Vagina (tissue), 2 donors: ENCODE measurements at regions not wholly inside any gene's neighbourhood (a gene's known extent, or its start where the extent isn't known, plus 50 kb on each side); places are given as distances from the start of the nearest gene placed in this dataset.

Experiments
- DNase-seq, 2 donors: peaks; one replicate each; pipeline ENCODE4 v3.0.0-alpha.2; 2017; ENCODE audit errors: extremely low spot score in 2 of 2
- H3K27ac ChIP-seq: fragments of 200-600 bp; sonication (generic); one replicate; pipeline ENCODE4 v1.5.1; 2019
- H3K27me3 ChIP-seq: fragments of 200-600 bp; sonication (generic); one replicate; pipeline ENCODE4 v1.5.1; 2019
- H3K36me3 ChIP-seq, 2 donors: fragments of 200-600 bp; sonication (generic); one replicate each; pipeline ENCODE4 v1.5.1; 2017 to 2019
- H3K4me1 ChIP-seq: fragments of 200-600 bp; sonication (generic); one replicate; pipeline ENCODE4 v1.5.1; 2019
- H3K4me3 ChIP-seq, 2 donors: fragments of 200-600 bp; sonication (generic); 1 replicate in 1 of 2; 2 replicates in 1 of 2; pipeline ENCODE4 v1.5.1; 2016 to 2019
- H3K9me3 ChIP-seq: fragments of 200-600 bp; sonication (generic); one replicate; pipeline ENCODE4 v1.5.1; 2019
- POLR2A ChIP-seq, 2 donors: fragments of 450-650 bp; IDR thresholded peaks; one replicate each; pipeline ENCODE4 v1.6.1; 2017; ENCODE audit warnings: antibody characterized with exemption in 2 of 2, mild to moderate bottlenecking in 2 of 2, moderate library complexity in 2 of 2
- POLR2AphosphoS5 ChIP-seq, 2 donors: sonication (generic); formaldehyde crosslinking; IDR thresholded peaks; one replicate each; pipeline ENCODE4 v1.9.0; 2017; ENCODE audit warnings: antibody characterized with exemption in 2 of 2, mild to moderate bottlenecking in 2 of 2, low read depth in 1 of 2; ENCODE audit not compliant: insufficient read depth in 1 of 2
- intact Hi-C: fragments of 100-400 bp; cut with DNase I; formaldehyde crosslinking; loops from one replicate; pipeline ENCODE4 v1.15.1; 2023
- TF ChIP-seq, protein P1 (sequence below), 3 experiments: fragments of 450-650 bp in 2 of 3; fragments of 200-600 bp in 1 of 3; sonication (generic) in 1 of 3; IDR thresholded peaks; one replicate each; pipeline ENCODE4 v1.5.1; 2017 to 2019; ENCODE audit warnings: antibody characterized with exemption in 3 of 3, mild to moderate bottlenecking in 2 of 3, moderate library complexity in 2 of 3

DNA sequence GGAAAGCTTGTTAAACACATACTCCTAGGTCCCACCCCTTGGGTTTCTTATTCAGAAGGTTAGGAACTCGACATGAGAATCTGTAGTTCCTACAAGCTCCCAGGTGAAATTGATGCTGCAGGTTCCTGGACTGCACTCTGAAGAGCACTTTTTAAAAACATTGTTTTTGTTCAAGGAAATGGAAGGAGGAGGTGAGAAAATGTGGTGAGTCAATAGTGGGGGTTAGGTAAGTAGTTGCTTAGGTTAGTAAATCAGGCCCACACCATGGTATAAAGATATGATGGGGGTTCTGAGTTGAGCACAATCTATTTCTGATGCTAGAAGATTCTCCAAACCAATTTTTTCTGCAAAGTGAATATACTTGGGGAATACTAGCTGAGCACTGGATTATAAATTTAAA, 450.3 kb downstream of the CCDC91 start:
- Histone ChIP-seq H3K27me3 (no peaks in the 10 kb centered on the region), H3K27ac (no peak overlapping the region), H3K9me3 (no peaks in the 10 kb centered on the region), H3K36me3 (no peaks in the 10 kb centered on the region), H3K4me1 (no peaks in the 10 kb centered on the region), H3K4me3 (no peak overlapping the region)
- no peak for TF ChIP-seq POLR2A (IDR thresholded peaks at IDR 0.05)
- TF ChIP-seq, protein P1, sequence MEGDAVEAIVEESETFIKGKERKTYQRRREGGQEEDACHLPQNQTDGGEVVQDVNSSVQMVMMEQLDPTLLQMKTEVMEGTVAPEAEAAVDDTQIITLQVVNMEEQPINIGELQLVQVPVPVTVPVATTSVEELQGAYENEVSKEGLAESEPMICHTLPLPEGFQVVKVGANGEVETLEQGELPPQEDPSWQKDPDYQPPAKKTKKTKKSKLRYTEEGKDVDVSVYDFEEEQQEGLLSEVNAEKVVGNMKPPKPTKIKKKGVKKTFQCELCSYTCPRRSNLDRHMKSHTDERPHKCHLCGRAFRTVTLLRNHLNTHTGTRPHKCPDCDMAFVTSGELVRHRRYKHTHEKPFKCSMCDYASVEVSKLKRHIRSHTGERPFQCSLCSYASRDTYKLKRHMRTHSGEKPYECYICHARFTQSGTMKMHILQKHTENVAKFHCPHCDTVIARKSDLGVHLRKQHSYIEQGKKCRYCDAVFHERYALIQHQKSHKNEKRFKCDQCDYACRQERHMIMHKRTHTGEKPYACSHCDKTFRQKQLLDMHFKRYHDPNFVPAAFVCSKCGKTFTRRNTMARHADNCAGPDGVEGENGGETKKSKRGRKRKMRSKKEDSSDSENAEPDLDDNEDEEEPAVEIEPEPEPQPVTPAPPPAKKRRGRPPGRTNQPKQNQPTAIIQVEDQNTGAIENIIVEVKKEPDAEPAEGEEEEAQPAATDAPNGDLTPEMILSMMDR (IDR thresholded peaks at IDR 0.05) = no peak
- TF ChIP-seq POLR2AphosphoS5 (IDR thresholded peaks at IDR 0.05; ENCODE audit: insufficient read depth in 1 of 2, low read depth in 1 of 2) = no peak
- no peak for DNase-seq
- intact Hi-C loops = no loop called here

DNA sequence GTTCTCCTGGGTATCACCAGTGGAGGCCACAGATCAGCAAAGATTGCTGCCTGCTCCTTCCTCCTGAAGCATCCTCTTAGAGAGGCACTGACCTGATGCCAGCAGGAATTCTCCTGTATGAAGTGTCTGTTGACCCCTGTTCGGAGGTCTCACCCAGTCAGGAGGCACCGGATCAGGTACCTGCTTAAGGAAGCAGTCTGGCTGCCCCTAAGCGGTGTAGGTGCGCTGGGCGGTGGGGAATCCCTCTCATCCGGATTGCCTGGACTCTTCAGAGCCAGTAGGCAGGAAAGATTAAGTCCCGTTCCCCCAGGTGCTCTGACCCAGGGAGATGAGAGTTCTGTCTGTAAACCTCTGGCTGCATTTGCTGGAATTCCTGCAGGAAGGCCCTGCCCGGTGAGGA, 455.2 kb downstream of the CCDC91 start:
- no peak for DNase-seq
- TF ChIP-seq POLR2A (IDR thresholded peaks at IDR 0.05) = no peak
- no peak for TF ChIP-seq POLR2AphosphoS5 (IDR thresholded peaks at IDR 0.05; ENCODE audit: insufficient read depth in 1 of 2, low read depth in 1 of 2)
- TF ChIP-seq, protein P1 (IDR thresholded peaks at IDR 0.05) = no peak
- no peak overlapping the region for H3K27ac ChIP-seq
- intact Hi-C loops = no loop called here
- H3K36me3 ChIP-seq = no peaks in the 10 kb centered on the region
- H3K27me3 ChIP-seq = no peaks in the 10 kb centered on the region
- H3K4me3 ChIP-seq = no peak overlapping the region
- H3K4me1 ChIP-seq = no peaks in the 10 kb centered on the region
- H3K9me3 ChIP-seq = no peaks in the 10 kb centered on the region

DNA sequence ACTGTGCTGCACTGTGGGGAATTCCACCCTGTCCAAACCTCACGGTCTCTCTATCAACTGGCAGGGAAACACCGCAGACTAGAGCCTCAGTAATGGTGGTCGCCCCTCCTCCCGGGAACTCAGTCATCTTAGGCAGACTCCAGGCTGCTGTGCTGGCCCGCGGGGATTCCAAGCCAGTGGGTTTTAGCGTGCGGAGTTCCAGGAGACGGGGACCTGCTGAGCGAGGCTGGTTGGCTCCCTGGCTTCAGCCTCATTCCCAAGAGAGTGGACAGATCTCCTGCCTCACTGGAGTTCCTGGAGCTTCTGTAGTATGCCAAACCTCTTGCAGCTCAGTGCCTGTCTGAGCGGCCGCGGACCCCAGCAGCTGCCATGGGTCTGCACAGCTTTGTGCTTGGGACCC, 455.6 kb downstream of the CCDC91 start:
- H3K36me3 ChIP-seq = no peaks in the 10 kb centered on the region
- intact Hi-C loops = no loop called here
- DNase-seq = no peak
- no peaks in the 10 kb centered on the region for H3K4me1 ChIP-seq
- H3K4me3 ChIP-seq = no peak overlapping the region
- no peaks in the 10 kb centered on the region for H3K9me3 ChIP-seq
- H3K27me3 ChIP-seq = no peaks in the 10 kb centered on the region
- no peak for TF ChIP-seq POLR2A (IDR thresholded peaks at IDR 0.05)
- TF ChIP-seq, protein P1 (IDR thresholded peaks at IDR 0.05) = no peak
- TF ChIP-seq POLR2AphosphoS5 (IDR thresholded peaks at IDR 0.05; ENCODE audit: insufficient read depth in 1 of 2, low read depth in 1 of 2) = no peak
- no peak overlapping the region for H3K27ac ChIP-seq

DNA sequence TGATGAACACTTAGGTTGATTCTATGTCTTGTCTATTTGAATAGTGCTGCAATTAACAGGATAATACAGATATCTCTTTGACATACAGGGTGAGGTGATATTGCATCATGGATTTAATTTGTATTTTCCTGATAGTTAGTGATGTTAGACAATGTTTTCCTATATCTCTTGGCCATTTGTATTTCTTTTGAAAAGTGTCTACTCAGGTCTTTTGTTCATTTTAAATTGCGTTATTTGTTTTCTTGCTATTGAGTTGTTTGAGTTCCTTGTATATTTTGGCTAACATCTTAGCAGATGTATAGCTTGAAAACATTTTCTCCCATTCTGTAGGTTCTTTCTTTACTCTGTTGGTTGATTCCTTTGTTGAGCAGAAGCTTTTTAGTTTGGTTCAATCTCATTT, 460.6 kb downstream of the CCDC91 start:
- Histone ChIP-seq H3K4me3 (no peak overlapping the region), H3K4me1 (no peaks in the 10 kb centered on the region), H3K27ac (no peak overlapping the region), H3K36me3 (no peaks in the 10 kb centered on the region), H3K9me3 (no peaks in the 10 kb centered on the region), H3K27me3 (no peaks in the 10 kb centered on the region)
- intact Hi-C loops = no loop called here
- no peak for DNase-seq
- TF ChIP-seq POLR2A (IDR thresholded peaks at IDR 0.05) = no peak
- TF ChIP-seq POLR2AphosphoS5 (IDR thresholded peaks at IDR 0.05; ENCODE audit: insufficient read depth in 1 of 2, low read depth in 1 of 2) = no peak
- TF ChIP-seq, protein P1 (IDR thresholded peaks at IDR 0.05) = no peak

DNA sequence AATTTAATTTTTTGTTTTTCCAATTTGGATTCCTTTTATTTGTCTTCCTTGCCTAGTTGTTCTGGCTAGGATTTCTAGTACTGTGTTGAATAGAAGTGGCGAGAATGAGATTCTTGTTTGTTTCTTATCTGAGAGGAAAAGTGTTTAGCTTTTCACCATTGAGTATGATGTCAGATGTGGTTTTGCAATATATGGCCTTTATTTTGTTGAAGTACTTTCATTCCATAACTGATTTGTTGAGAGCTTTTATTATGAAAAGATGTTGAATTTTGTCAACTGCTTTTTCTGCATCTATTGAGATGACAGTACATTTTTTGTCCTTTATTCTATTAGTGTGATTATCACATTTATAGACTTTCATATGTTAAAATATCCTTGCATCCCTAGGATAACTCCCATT, 462.0 kb downstream of the CCDC91 start:
- no peaks in the 10 kb centered on the region for H3K36me3 ChIP-seq
- H3K4me3 ChIP-seq = no peak overlapping the region
- TF ChIP-seq POLR2AphosphoS5 (IDR thresholded peaks at IDR 0.05; ENCODE audit: insufficient read depth in 1 of 2, low read depth in 1 of 2) (no peak), POLR2A (IDR thresholded peaks at IDR 0.05) (no peak)
- TF ChIP-seq, protein P1 (IDR thresholded peaks at IDR 0.05) = no peak
- no peaks in the 10 kb centered on the region for H3K4me1 ChIP-seq
- intact Hi-C loops = no loop called here
- H3K27ac ChIP-seq = no peak overlapping the region
- H3K9me3 ChIP-seq = no peaks in the 10 kb centered on the region
- no peak for DNase-seq
- H3K27me3 ChIP-seq = no peaks in the 10 kb centered on the region
